BJ (cell line): ENCODE measurements at regions not wholly inside any gene's neighbourhood (a gene's known extent, or its start where the extent isn't known, plus 50 kb on each side); places are given as distances from the start of the nearest gene placed in this dataset.

Experiments
- CTCF ChIA-PET: fragments of 350-600 bp; formaldehyde crosslinking; extraction: SDS; loops from one replicate; lab custom pipeline; 2021; ENCODE audit warnings: antibody characterized with exemption, inconsistent platforms; lab: Yijun Ruan, JAX
- POLR2A ChIA-PET: fragments of 300-600 bp; sonication (Branson Sonifier 250); formaldehyde crosslinking; extraction: SDS; loops from one replicate; lab custom pipeline; 2021; ENCODE audit warnings: antibody characterized with exemption; lab: Charles Lee
- DNase-seq: peaks from one replicate; pipeline ENCODE4 v3.0.0-alpha.2; 2011; ENCODE audit warnings: low read depth
- H3K27me3 ChIP-seq: 2 replicates; pipeline ENCODE4 v1.6.0; 2011; ENCODE audit warnings: low read length; ENCODE audit not compliant: control insufficient read depth, insufficient read depth
- H3K36me3 ChIP-seq: 2 replicates; pipeline ENCODE4 v1.5.1; 2011; ENCODE audit warnings: low read length; ENCODE audit not compliant: control insufficient read depth, insufficient read depth
- H3K4me3 ChIP-seq: 2 replicates; pipeline ENCODE4 v1.5.1; 2011; ENCODE audit warnings: low read depth, mild to moderate bottlenecking, control low read depth, low read length
- CTCF ChIP-seq: IDR thresholded peaks from 2 replicates; pipeline ENCODE4 v1.5.1; 2011; ENCODE audit warnings: low read depth, mild to moderate bottlenecking, control low read depth, inconsistent platforms, low read length, moderate library complexity; ENCODE audit not compliant: insufficient read depth

GRCh38 chr15:31848621-31849020 is 181.7 kb upstream of the CHRNA7 start:
- Histone ChIP-seq H3K27me3 (no peaks in the 10 kb centered on the region), H3K36me3 (no peaks in the 10 kb centered on the region), H3K4me3 (no peak overlapping the region)
- ChIA-PET POLR2A (no interaction called here), CTCF (no interaction called here)
- no peak for TF ChIP-seq CTCF
- DNase-seq, result no peak

GRCh38 chr15:31852933-31853799 is 177.1 kb upstream of the CHRNA7 start:
- Histone ChIP-seq H3K36me3 (no peaks in the 10 kb centered on the region), H3K4me3 (no peak overlapping the region), H3K27me3 (no peaks in the 10 kb centered on the region)
- no peak for DNase-seq
- ChIA-PET CTCF (no interaction called here), POLR2A (no interaction called here)
- no peak for TF ChIP-seq CTCF

- CTCF ChIA-PET, result no interaction called here
Observed at GRCh38 chr15:31856581-31856980, 173.7 kb upstream of the CHRNA7 start.

GRCh38 chr15:31857194-31857593 is 173.1 kb upstream of the CHRNA7 start:
- Histone ChIP-seq H3K36me3 (no peaks in the 10 kb centered on the region), H3K4me3 (no peak overlapping the region), H3K27me3 (no peaks in the 10 kb centered on the region)
- no peak for TF ChIP-seq CTCF
- no peak for DNase-seq
- CTCF ChIA-PET, result no interaction called here
- POLR2A ChIA-PET, result no interaction called here

More at GRCh38 chr15:31856581-31856980, 173.7 kb upstream of the CHRNA7 start:
- no peak for DNase-seq
- Histone ChIP-seq H3K36me3 (no peaks in the 10 kb centered on the region), H3K4me3 (no peak overlapping the region), H3K27me3 (no peaks in the 10 kb centered on the region)
- POLR2A ChIA-PET, result no interaction called here
- TF ChIP-seq CTCF, result no peak

- DNase-seq, result no peak
- CTCF ChIA-PET, result no interaction called here
- POLR2A ChIA-PET, result no interaction called here
Observed at GRCh38 chr15:31858026-31858425, 172.3 kb upstream of the CHRNA7 start.

More at GRCh38 chr15:31858026-31858425, 172.3 kb upstream of the CHRNA7 start:
- Histone ChIP-seq H3K4me3 (no peak overlapping the region), H3K36me3 (no peaks in the 10 kb centered on the region), H3K27me3 (no peaks in the 10 kb centered on the region)
- no peak for TF ChIP-seq CTCF
